DLD1 (cell line): ENCODE measurements at regions not wholly inside any gene's neighbourhood (a gene's known extent, or its start where the extent isn't known, plus 50 kb on each side); places are given as distances from the start of the nearest gene placed in this dataset.

Experiments used
- in situ Hi-C: cut with HindIII; loops from 2 replicates; pipeline ENCODE4 v1.10.0; 2017; ENCODE audit warnings: low sequenced_read_pairs

- in situ Hi-C loops = no loop called here
Measured at GRCh38 chr5:2610986-2611385, 140.5 kb downstream of the IRX2 start.

GRCh38 chr5:2608391-2608790 is 143.1 kb downstream of the IRX2 start:
- in situ Hi-C loops = no loop called here

DNA sequence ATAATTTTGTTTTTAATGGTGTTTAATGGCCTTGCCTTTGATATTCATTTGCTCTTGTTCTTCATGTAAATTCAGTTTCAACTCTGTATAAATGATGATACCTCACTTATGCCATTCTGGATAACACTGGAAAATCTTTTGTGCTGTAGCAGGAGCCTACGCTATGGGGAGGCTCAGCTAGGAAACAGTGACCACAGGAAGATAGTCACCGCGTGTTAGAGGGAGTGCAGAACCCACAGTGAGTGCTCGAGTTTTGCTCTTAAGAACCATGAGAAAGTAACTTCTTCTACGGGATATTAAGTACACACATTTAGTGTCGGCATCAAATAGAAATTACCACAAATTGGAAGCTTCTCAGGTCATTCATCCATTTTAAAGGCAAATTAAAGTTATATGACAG is 143.9 kb downstream of the IRX2 start:
- in situ Hi-C loops = no loop called here

- in situ Hi-C loops = no loop called here
Measured at GRCh38 chr5:2603272-2603575, 148.3 kb downstream of the IRX2 start.

DNA sequence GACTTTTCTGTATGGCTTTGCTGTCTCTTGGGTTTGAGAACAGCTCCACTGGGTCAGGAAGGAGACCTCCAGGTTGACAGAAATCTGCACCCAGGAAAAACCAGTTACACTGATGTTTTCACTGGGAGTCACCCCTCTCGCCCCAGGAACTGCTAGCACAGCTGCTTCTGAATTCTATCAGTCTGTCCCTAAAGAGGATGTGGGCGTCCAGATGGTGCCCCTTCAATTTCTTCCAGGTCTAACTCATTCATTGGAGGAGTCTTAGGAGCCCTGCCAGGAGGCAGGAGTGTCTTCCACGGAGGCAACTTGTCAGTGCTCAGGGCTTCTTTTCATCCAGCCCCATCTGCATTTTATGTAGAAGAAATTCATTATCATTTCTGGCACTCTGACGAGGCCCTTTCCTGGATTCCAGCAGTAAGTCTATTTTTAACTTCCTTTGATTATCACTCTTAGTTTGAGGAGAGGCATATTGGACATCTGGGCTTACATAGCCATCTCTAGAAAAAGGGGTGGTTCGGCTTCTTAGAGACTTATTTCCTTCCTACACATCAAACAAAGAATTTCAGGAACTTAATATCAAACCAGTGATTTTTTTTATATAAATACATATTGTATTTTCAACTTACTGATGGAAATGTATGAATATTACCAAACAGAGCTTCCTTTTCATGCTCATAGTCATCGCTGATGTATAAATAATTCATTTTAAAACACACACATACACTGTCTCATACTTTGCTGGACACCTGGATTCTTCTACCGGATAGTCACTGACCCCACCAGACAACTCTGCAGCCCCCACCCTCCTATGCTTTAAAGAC is 148.8 kb downstream of the IRX2 start:
- in situ Hi-C loops = no loop called here

GRCh38 chr5:2598503-2598902 is 153.0 kb downstream of the IRX2 start:
- in situ Hi-C loops = no loop called here

DNA sequence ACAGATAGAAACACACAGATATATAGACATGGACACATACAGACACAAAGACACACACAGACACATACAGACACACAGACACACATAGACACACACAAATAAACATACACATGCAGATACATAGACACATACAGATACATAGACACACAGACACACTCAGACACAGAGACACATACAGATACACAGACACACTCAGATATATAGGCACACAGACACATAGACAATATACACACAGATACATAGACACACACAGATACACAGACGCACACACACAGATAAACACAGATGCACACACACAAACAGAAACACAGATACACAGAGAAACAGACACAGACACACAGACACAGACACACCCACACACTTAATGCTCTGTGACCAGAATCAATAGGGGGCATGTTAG is 156.8 kb downstream of the IRX2 start:
- in situ Hi-C loops = no loop called here

DNA sequence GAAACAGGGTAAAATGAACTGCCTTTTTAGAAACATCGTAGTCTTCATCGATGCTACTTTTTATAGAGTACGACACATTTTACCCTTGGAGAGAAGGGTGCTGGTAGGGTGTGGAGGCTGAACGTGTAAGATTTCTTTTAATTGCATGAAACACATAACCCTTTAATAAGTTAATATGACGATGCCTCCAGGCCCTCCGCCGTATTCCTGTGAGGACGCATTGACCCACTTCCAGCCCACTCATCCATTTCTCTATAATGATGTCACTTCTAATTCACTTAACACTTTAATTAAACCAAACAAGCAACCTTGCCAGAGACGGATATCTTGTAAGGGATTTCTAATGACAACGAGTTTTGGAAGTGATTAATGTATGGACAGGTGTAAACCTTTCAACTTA is 158.7 kb downstream of the IRX2 start:
- in situ Hi-C loops = no loop called here

GRCh38 chr5:2591777-2592453 is 159.6 kb downstream of the IRX2 start:
- in situ Hi-C loops = no loop called here

GRCh38 chr5:2588850-2589501 is 162.5 kb downstream of the IRX2 start:
- in situ Hi-C loops = no loop called here

DNA sequence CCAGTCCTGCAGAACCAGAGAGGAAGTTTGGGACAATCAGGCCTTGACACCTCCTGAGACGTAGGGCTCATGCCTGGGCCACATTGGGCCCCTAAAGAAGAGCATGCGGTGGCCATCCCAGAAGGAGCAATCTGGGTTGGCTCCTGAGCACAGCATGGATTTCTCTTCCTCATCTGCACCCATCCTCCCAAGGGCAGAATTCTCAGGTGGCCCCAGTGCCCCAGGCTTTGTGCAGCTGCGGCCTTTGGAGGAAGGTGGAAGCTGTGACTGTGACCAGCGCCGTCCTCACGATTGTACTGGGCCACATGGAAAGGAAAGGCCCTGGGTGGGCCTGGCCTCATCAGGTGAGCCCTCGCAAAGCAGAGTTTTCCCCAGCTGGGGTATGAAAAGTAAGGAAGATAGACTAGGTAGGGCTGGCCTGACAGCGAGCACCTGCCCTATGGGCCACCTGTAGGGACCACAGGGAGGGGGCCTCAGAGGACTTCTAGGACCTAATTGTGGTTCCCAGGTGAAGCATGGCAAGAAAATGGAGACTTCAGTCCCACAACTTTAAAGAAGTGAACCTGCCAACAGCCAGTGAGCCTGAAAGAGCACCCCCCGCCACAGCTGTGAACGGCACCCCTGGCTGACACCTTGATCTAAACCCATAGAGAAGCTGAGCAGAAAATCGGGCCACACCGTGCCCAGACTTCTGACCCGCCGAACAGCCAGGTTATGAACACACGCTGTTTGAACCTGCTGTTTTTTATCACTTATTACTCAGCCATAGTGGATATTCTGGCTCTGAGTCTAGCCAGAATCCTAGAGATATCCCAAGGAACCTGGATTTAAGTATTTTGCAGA is 164.1 kb downstream of the IRX2 start:
- in situ Hi-C loops = no loop called here

DNA sequence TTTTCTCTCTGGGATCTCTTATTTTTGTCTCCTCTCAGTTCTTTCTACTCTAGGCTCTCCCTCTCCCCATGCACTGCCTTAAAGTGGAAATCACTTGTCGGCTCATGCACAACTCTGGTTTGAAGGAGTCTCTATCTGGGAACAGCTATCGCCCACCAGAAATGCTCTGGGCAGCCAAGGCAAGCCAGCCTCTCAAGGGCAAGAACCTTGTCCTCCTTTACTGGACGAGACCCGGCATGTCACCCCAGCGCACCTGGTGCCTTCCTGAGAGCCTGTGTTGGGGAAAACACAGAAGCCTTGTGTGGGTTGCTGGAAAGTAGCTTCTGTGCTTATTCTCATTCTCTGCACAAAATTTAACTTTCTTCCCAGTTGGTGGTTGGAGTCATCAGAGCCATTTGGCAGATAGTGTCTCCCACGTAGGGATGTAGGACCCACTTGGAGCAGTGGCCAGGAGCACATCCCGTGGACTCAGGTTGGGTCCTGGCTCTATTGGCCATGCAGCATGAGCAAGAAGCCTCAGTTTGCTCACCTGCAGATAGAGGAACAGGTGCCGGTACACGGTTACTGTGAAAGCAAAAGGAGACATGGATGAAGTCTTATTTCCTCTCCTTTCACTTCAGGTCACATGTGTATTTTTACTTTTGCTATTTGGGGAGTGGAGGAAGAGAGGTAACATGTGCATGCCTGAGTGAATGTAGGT is 165.3 kb downstream of the IRX2 start:
- in situ Hi-C loops = no loop called here

DNA sequence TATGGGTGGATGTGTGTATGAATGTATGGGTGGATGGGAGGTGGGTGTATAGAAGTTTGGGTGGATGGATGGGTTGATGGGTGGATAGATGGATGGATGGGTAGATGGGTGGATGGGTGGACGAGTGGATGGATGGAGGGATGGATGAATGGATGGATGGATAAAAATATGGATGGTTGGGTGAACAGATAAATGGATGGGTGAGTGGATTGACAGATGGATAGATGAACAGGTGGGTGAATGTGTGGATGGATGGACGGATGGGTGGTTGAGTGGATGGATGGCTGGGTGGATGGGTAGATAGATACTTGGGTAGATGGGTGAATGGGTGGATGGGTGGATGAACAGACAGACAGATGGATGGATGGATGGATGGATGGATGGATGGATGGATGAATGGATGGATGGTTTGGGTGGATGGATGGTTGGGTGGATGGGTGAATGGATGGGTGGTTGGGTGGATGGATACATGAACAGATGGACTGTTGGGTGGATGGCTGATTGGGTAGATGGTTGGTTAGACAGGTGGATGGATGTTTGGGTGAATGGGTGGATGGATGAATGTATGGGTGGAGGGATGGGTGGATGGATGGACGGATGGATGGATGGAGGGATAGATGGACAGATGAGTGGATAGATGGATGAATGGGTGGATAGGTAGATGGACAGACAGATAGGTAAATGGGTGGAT is 166.8 kb downstream of the IRX2 start:
- in situ Hi-C loops = no loop called here

DNA sequence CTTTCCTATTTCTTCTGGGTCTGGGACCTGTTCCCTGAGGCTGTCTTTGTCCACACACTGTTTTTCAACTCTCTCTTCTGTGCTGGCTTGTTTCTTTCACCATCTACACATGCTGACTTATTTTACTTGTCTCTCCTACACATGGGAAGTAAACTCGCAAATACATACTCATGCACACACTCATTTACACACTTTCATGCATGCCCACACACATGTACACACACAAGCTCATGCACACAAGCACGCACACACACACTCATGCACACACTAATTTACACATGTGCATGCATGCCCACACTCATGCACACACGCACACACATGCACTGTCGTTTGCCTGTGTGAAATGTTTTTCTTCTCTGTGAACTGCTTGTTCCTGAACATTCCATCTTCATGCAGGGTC is 169.0 kb downstream of the IRX2 start:
- in situ Hi-C loops = no loop called here

DNA sequence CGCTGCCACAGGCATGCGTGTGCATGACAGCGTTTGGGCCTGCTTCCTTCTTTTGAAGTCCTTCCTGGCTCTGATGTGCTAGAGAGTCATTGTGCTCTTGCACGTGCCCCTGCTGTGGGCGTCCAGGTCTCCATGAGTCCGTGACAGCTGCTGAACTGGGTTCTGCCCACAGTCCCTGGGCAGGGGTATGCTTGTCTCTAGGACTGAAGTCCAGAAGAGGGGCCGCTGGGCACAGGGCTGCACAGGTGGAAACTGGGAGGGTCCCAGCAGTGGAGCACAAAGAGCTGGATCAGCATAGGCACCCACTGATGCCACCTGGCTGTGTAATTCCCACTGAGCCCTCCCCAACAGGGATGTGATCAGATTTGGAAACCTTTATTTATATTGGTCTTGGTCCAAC is 169.4 kb downstream of the IRX2 start:
- in situ Hi-C loops = no loop called here

GRCh38 chr5:2581418-2581817 is 170.1 kb downstream of the IRX2 start:
- in situ Hi-C loops = no loop called here

DNA sequence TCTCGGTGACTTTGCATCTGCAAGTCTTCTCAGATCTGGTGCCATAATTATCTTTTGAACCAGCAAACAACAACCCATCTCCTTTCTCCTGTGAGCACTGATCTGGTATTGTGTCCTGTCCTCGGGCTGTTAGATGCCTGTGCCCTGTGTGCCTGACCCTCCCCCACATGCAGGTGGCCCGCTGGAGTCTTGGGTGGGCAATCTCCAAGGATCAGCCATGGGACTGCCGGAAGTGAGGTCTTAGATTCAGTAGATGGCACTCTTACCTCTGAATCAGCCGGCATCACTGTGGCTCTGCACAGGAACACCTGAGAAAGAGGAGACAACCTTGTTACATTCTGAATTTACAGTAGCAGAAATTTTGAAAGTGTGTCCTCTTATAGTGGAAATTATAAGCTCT is 172.4 kb downstream of the IRX2 start:
- in situ Hi-C loops = no loop called here

- in situ Hi-C loops = no loop called here
Measured at GRCh38 chr5:2577312-2578036, 174.0 kb downstream of the IRX2 start.

DNA sequence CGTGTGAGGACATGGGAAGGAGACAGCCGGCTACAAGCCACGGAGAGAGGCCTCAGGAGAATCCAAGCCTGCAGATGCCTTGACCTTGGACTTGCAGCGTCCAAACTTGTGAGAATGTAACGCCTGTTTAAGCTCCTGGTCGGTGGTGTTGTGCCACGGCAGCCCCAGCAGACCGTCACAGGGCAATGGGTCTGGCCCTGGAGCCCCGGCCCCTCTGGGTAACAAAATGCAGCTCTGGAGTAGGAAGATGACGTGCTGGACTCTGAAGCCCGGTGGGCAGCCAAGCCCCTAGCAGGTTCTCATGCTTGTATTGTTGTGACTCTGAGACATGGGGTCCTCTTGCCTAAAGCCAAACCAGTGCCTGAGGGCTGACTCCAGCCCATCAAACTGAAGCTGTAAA is 174.7 kb downstream of the IRX2 start:
- in situ Hi-C loops = no loop called here

DNA sequence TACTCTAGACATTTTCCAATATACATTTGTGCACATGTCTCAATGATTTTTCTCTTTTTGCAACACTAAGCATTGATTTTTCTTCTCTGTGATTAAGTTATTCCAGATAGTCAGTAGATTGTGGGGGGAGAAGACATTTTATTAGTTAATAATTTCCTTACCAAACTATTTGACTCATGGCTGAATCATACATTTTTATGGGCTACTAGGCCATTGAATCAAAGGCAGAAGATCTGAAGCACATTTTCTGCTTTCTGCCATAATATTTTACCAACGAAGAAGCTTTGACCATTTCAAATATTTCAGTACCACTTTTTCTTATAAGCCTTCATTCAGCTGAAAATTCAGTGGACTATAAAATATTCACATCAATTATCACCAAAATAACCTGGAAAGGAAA is 175.6 kb downstream of the IRX2 start:
- in situ Hi-C loops = no loop called here
